LNCaP clone FGC (cell line): ENCODE measurements at regions not wholly inside any gene's neighbourhood (a gene's known extent, or its start where the extent isn't known, plus 50 kb on each side); places are given as distances from the start of the nearest gene placed in this dataset.
A peak's percentile ranks its signal among the peaks of the same experiment; 100 is the strongest.
"Not testable (repeated sequence)": the region's sequence is repeated elsewhere in the genome, so short reads cannot be mapped to it uniquely, and the experiment has no call there.

Source experiments
- DNase-seq: peaks from one replicate; pipeline ENCODE4 v3.0.0-alpha.2; 2011; ENCODE audit warnings: low read depth
- H3K4me3 ChIP-seq: 2 replicates; pipeline ENCODE4 v1.5.1; 2011; ENCODE audit warnings: mild to moderate bottlenecking, low read depth, low read length, control low read depth
- TF ChIP-seq, protein P1 (sequence below): IDR thresholded peaks from 2 replicates; pipeline ENCODE4 v1.5.1; 2012; ENCODE audit warnings: mild to moderate bottlenecking; ENCODE audit not compliant: control insufficient read depth, insufficient read depth; ENCODE audit errors: extremely low read depth

DNA sequence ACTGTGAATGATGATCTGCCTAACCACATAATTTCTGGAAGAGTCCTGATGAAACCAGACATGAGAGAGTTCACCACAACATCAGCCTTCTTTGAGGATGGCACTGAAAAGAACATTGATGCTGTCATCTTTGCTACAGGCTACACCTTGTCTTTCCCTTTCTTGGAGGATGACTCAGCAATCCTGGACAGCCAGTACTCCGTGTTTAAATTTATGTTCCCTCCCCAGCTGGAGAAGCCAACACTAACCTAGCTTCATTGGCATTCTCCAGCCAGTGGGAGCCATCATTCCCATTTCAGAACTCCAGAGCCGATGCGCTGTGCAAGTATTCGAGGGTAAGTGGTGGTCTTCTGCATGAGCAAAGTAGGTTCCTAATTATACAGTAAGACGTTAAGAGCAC, 164.1 kb upstream of the POGK start:
- no peak for DNase-seq
- TF ChIP-seq, protein P1, sequence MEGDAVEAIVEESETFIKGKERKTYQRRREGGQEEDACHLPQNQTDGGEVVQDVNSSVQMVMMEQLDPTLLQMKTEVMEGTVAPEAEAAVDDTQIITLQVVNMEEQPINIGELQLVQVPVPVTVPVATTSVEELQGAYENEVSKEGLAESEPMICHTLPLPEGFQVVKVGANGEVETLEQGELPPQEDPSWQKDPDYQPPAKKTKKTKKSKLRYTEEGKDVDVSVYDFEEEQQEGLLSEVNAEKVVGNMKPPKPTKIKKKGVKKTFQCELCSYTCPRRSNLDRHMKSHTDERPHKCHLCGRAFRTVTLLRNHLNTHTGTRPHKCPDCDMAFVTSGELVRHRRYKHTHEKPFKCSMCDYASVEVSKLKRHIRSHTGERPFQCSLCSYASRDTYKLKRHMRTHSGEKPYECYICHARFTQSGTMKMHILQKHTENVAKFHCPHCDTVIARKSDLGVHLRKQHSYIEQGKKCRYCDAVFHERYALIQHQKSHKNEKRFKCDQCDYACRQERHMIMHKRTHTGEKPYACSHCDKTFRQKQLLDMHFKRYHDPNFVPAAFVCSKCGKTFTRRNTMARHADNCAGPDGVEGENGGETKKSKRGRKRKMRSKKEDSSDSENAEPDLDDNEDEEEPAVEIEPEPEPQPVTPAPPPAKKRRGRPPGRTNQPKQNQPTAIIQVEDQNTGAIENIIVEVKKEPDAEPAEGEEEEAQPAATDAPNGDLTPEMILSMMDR, result no peak
- no peak overlapping the region for H3K4me3 ChIP-seq

DNA sequence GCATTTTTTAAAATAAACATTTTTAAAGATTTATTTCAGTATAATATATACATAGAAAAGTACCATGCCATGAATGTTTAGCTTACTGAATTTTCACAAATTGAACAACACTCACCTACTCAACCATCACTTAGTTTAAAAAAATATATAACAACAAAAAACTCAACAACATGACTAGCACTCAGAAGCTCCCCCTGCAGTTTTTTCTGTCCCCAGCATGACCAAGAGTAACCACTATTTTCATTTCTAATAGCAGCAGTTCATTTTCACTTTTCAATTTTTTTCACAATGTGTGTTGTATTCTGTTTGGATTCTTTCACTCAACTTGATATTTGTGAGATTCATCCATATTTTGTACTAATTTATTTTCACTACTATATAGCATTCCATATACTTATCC, 162.3 kb upstream of the POGK start:
- no peak overlapping the region for H3K4me3 ChIP-seq
- TF ChIP-seq, protein P1, result no peak
- DNase-seq, result no peak

DNA sequence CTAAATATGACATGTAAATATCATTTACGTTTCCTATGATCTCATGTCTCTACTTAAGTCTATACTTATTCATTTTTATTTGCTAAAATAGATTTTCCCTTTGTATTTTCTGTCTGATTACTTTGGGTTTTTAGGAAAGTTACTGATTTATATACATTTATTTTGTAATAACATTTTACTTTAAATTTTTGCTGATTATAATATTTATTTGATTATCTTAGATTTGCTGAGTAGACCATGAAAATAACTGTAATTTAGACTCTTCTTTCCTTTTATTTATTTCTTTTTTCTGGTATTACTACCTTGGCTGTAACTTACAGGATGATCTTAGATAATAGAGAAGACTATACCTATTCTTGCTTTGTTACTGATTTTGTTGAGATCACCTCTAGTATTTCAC, 159.9 kb upstream of the POGK start:
- TF ChIP-seq, protein P1, result no peak
- no peak overlapping the region for H3K4me3 ChIP-seq
- DNase-seq, result no peak

DNA sequence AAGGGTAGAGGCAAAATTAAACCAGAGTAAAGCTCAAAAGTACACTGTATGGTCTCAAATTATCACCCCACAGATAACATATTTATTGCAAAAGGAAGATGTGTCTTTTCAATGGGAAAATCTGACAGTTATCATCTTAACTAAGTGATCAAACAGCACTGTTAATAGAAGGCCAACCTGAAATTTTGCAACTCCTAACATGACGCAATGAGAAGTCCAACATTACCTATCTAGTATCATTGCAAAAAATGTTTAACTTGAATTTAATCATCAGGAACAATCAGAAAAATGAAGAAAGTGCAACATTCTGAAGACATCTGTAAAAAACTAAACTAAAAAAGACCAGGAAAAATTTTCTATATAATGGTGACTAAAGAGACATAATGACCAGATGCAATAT, 156.7 kb upstream of the POGK start:
- DNase-seq, result no peak
- TF ChIP-seq, protein P1, result no peak
- H3K4me3 ChIP-seq, result no peak overlapping the region

DNA sequence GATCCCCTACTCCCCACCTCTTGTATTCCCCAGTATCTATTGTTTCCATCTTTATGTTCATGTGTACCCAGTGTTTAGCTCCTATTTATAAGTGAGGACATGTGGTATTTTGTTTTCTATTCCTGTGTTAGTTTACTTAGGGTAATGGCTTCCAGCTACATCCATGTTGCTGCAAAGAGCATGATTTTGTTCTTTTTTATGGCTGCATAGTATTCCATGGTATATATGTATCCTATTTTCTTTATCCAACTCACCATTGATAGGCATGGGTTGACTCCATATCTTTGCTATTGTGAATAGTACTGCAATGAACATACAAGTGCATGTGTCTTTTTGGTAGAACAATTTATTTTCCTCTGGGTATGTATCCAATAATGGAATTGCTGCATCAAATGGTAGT, 154.6 kb upstream of the POGK start:
- not testable (repeated sequence) for DNase-seq, H3K4me3 ChIP-seq

DNA sequence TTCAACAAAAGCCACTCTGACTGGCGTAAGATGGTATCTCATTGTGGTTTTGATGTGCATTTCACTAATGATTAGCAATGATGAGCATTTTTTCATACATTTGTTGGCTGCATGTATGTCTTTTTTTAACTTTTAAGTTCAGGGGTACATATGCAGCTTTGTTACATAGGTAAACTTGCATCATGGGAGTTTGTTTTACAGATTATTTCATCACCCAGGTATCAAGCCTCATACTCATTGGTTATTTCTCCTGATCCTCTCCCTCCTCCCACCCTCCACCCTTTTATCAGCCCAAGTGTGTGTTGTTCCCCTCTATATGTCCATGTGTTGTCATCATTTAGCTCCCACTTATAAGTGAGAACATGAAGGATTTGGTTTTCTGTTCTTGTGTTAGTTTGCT, 154.1 kb upstream of the POGK start:
- TF ChIP-seq, protein P1, result no peak
- no peak for DNase-seq
- no peak overlapping the region for H3K4me3 ChIP-seq

DNA sequence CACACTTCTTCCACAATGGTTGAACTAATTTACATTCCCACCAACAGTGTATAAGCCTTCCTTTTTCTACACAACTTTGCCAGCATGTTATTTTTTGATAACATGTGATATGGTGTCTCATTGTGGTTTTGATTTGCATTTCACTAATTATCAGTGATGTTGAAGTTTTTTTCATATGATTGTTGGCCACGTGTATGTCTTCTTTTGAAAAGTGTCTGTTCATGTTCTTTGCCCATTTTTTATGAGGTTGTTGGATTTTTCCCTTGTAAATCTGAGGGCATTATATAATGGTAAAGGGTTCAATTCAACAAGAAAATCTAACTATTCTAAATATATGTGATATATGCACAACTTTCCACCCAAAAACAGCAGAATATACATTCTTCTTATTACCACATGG, 153.4 kb upstream of the POGK start:
- DNase-seq, H3K4me3 ChIP-seq: not testable (repeated sequence)

DNA sequence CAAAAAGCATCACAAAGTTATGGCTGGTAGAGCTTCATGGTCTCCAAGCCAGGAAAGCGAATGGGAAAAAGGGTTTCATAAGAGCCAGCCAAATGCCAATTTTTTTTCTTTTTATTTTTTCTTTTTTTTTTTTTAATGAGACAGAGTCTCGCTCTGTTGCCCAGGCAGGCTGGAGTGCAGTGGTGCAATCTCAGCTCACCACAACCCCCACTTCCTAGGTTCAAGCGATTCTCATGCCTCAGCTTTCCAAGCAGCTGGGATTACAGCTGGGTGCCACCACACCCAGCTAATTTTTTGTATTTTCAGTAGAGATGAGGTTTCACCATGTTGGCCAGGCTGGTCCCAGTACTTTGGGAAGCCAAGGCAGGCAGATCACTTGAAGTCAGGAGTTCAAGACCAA, 148.7 kb upstream of the POGK start:
- DNase-seq, result not testable (repeated sequence)

DNA sequence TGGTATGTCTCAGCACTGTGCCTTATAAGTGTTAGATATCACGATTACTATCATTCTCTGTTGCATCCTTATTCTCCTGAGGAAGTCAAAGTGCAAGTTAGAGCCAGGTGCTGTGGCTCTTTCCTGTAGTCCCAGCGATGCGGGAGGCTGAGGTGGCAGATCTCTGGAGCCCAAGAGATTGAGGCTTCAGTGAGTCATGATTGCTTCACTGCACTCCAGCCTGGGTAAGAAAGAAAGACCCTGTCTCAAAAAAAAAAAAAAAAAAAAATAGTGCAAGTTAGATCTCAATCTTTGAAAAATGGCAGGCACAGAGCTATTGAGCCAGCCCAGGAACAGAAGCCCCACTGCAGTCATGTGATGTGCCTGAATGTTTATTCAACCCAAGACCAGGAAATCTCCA, 147.8 kb upstream of the POGK start:
- TF ChIP-seq, protein P1, result no peak
- H3K4me3 ChIP-seq, result no peak overlapping the region
- peak; percentile 34 for DNase-seq

More for the DNA sequence above, 148.7 kb upstream of the POGK start:
- not testable (repeated sequence) for H3K4me3 ChIP-seq
